Astrocyte of the spinal cord (primary cell): ENCODE measurements at regions not wholly inside any gene's neighbourhood (a gene's known extent, or its start where the extent isn't known, plus 50 kb on each side); places are given as distances from the start of the nearest gene placed in this dataset.

Experiments used
- DNase-seq: peaks from one replicate; pipeline ENCODE4 v3.0.0; 2011; ENCODE audit warnings: low read depth, low spot score
- H3K4me3 ChIP-seq: 2 replicates; pipeline ENCODE4 v1.5.1; 2011; ENCODE audit warnings: low read depth, mild to moderate bottlenecking, low read length, moderate library complexity
- CTCF ChIP-seq: IDR thresholded peaks from 2 replicates; pipeline ENCODE4 v1.5.1; 2012; ENCODE audit warnings: low read depth, mild to moderate bottlenecking, low read length, inconsistent platforms
- in situ Hi-C: cut with HindIII; loops from 2 replicates; pipeline ENCODE4 v1.10.0; 2017; ENCODE audit warnings: low sequenced_read_pairs

DNA sequence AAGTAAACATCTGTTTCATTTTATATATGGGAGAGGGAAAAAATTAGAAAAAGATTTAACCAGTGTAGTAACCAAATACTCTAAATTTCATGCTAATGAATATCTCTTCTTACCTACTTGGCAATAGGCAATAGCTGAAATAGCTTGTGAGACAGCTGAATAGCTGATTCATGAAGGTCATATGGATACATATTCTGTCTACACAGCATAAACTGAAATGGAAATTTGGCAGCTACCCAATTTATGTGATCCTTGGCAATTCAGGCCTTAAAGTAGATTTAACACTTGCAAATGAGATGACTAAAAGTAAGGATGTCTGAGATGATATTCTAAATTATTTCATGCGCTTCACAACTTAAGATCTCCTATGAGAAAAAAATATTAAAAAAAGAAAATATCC is 261.2 kb upstream of the SEMA3A start:
- in situ Hi-C loops, result no loop called here
- no peak overlapping the region for H3K4me3 ChIP-seq
- DNase-seq, result peak; percentile 20
- TF ChIP-seq CTCF, result no peak

- peak; percentile 3 for DNase-seq
- TF ChIP-seq CTCF, result no peak
- in situ Hi-C loops, result no loop called here
- H3K4me3 ChIP-seq, result no peak overlapping the region
Measured at GRCh38 chr7:84454174-84454959, 259.8 kb upstream of the SEMA3A start.

GRCh38 chr7:84452618-84453017 is 258.0 kb upstream of the SEMA3A start:
- in situ Hi-C loops, result no loop called here
- no peak for TF ChIP-seq CTCF
- H3K4me3 ChIP-seq, result no peak overlapping the region
- DNase-seq, result no peak

- H3K4me3 ChIP-seq, result no peak overlapping the region
- in situ Hi-C loops, result no loop called here
- TF ChIP-seq CTCF, result no peak
- no peak for DNase-seq
Measured at GRCh38 chr7:84450772-84451171, 256.2 kb upstream of the SEMA3A start.

- TF ChIP-seq CTCF, result no peak
- no peak overlapping the region for H3K4me3 ChIP-seq
- no peak for DNase-seq
- in situ Hi-C loops, result no loop called here
Measured at GRCh38 chr7:84447636-84448293, 253.2 kb upstream of the SEMA3A start.

- H3K4me3 ChIP-seq, result no peak overlapping the region
- in situ Hi-C loops, result no loop called here
- TF ChIP-seq CTCF, result no peak
- DNase-seq, result no peak
Measured at GRCh38 chr7:84446991-84447480, 252.4 kb upstream of the SEMA3A start.
